Thoracic aorta (tissue), 2 donors: ENCODE measurements at regions not wholly inside any gene's neighbourhood (a gene's known extent, or its start where the extent isn't known, plus 50 kb on each side); places are given as distances from the start of the nearest gene placed in this dataset.
"Not testable (repeated sequence)": the region's sequence is repeated elsewhere in the genome, so short reads cannot be mapped to it uniquely, and the experiment has no call there.

ENCODE experiments used
- ATAC-seq: fragments of 150-250 bp; one replicate; pipeline ENCODE4 v1.8.0; 2017; ENCODE audit warnings: low read depth; ENCODE audit not compliant: insufficient number of reproducible peaks, low FRiP score
- DNase-seq: peaks from one replicate; pipeline ENCODE4 v3.0.0-alpha.2; 2020; ENCODE audit warnings: low spot score
- H3K27ac ChIP-seq, 2 donors: fragments of 200-600 bp; sonication (generic); 1 replicate in 1 of 2; 2 replicates in 1 of 2; pipeline ENCODE4 v1.5.1; 2016; ENCODE audit warnings: mild to moderate bottlenecking in 2 of 2, moderate library complexity in 2 of 2
- H3K27me3 ChIP-seq: fragments of 200-600 bp; sonication (generic); replicated peaks from 2 replicates; pipeline ENCODE4 v1.6.0; 2016; ENCODE audit warnings: mild to moderate bottlenecking; ENCODE audit not compliant: insufficient read depth
- H3K36me3 ChIP-seq: fragments of 200-600 bp; sonication (generic); one replicate; pipeline ENCODE4 v1.5.1; 2016
- H3K4me1 ChIP-seq, 2 donors: fragments of 200-600 bp; sonication (generic); 1 replicate in 1 of 2; 2 replicates in 1 of 2; pipeline versions ENCODE4 v1.5.1 to v1.6.0; 2016; ENCODE audit warnings: low read depth in 2 of 2, mild to moderate bottlenecking in 1 of 2; ENCODE audit not compliant: control insufficient read depth in 1 of 2
- H3K4me3 ChIP-seq: fragments of 200-600 bp; sonication (generic); 2 replicates; pipeline ENCODE4 v1.5.1; 2016; ENCODE audit warnings: mild to moderate bottlenecking
- H3K9me3 ChIP-seq: fragments of 200-600 bp; sonication (generic); 2 replicates; pipeline ENCODE4 v1.5.1; 2016
- TF ChIP-seq, protein P1 (sequence below): fragments of 200-600 bp; sonication (generic); IDR thresholded peaks from one replicate; pipeline ENCODE4 v1.5.1; 2019; ENCODE audit warnings: antibody characterized with exemption

DNA sequence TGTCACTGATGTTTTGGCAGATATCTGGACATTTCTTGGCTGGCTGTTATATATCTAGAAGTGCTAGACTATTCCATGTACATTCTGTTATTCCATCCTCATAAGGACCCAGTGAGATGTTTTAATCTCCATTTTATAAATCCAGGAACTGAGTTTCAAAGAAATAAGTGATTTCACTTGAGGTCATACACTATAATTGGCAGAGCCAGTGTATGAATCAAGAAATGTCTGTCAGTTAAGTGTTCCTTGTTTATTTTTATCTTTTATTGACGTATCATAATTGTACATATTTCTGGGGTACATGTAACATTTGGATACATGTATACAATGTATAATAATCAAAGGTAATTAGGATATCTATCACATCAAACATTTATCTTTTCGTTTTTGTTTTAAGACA, 338.3 kb upstream of the KLF4 start:
- Histone ChIP-seq H3K27me3 (no peaks in the 10 kb centered on the region), H3K4me3 (no peak overlapping the region), H3K36me3 (no peaks in the 10 kb centered on the region), H3K9me3 (no peaks in the 10 kb centered on the region), H3K27ac (no peak overlapping the region), H3K4me1 (no peaks in the 10 kb centered on the region)
- TF ChIP-seq, protein P1, sequence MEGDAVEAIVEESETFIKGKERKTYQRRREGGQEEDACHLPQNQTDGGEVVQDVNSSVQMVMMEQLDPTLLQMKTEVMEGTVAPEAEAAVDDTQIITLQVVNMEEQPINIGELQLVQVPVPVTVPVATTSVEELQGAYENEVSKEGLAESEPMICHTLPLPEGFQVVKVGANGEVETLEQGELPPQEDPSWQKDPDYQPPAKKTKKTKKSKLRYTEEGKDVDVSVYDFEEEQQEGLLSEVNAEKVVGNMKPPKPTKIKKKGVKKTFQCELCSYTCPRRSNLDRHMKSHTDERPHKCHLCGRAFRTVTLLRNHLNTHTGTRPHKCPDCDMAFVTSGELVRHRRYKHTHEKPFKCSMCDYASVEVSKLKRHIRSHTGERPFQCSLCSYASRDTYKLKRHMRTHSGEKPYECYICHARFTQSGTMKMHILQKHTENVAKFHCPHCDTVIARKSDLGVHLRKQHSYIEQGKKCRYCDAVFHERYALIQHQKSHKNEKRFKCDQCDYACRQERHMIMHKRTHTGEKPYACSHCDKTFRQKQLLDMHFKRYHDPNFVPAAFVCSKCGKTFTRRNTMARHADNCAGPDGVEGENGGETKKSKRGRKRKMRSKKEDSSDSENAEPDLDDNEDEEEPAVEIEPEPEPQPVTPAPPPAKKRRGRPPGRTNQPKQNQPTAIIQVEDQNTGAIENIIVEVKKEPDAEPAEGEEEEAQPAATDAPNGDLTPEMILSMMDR, result no peak
- DNase-seq, result no peak
- no peak for ATAC-seq

DNA sequence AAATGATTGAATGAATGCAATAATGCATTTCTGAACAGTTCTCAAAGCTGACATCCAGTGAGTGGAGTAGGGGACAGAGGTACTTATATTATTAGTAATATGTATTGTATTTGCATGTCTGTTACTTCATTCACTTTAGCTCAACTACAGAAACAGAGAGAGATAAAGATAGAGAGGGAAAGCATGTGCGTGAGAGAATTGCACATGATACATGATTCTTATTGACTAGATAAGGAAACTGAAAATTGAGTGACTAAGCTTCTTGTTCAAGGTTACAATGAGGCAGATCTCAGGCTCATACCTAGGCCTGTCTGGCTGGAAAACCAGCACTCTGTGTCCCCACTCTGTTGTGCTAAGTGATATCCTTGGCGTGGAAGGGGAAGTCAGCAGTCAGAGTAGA, 337.7 kb upstream of the KLF4 start:
- DNase-seq, result no peak

DNA sequence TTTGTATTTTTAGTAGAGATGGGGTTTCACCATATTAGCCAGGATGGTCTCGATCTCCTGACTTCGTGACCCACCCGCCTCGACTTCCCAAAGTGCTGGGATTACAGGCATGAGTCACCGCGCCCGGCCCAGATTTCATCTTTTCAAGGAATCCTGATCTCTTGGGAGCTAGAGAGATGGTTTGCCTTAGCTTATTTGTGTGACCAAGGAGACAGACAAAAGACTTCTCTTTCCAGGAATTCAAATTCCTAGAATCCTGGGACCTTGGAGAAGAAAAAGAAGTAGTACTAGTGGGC, 337.1 kb upstream of the KLF4 start:
- not testable (repeated sequence) for H3K9me3 ChIP-seq, H3K4me1 ChIP-seq, H3K27ac ChIP-seq, H3K4me3 ChIP-seq, DNase-seq, H3K36me3 ChIP-seq, H3K27me3 ChIP-seq, ATAC-seq

More for the DNA sequence above, 337.7 kb upstream of the KLF4 start:
- TF ChIP-seq, protein P1, result no peak
- no peaks in the 10 kb centered on the region for H3K4me1 ChIP-seq
- H3K36me3 ChIP-seq, result no peaks in the 10 kb centered on the region
- H3K4me3 ChIP-seq, result no peak overlapping the region
- no peaks in the 10 kb centered on the region for H3K27me3 ChIP-seq
- H3K27ac ChIP-seq, result no peak overlapping the region
- H3K9me3 ChIP-seq, result no peaks in the 10 kb centered on the region
- no peak for ATAC-seq

DNA sequence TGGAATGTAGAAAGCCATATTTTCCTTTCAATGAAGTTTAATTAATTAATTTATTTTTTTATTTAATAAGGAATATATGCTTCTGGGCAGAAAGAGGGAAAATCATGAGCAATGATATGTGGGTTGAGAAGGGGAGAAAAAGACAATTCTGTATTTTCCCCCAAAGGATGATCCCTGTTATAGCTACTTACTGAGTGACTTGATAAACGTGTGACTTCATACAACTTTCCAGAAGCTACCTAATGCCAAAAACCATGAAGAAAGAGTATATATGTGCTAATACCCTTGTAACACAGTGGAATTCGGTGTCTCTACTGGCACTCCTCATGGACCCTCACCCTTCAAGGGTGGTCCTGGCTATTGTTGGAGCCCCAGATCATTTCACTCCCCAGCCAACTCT, 335.0 kb upstream of the KLF4 start:
- TF ChIP-seq, protein P1, result no peak
- Histone ChIP-seq H3K27me3 (no peaks in the 10 kb centered on the region), H3K36me3 (no peaks in the 10 kb centered on the region), H3K4me1 (no peaks in the 10 kb centered on the region), H3K27ac (no peak overlapping the region), H3K4me3 (no peak overlapping the region), H3K9me3 (no peaks in the 10 kb centered on the region)
- ATAC-seq, result no peak
- no peak for DNase-seq

DNA sequence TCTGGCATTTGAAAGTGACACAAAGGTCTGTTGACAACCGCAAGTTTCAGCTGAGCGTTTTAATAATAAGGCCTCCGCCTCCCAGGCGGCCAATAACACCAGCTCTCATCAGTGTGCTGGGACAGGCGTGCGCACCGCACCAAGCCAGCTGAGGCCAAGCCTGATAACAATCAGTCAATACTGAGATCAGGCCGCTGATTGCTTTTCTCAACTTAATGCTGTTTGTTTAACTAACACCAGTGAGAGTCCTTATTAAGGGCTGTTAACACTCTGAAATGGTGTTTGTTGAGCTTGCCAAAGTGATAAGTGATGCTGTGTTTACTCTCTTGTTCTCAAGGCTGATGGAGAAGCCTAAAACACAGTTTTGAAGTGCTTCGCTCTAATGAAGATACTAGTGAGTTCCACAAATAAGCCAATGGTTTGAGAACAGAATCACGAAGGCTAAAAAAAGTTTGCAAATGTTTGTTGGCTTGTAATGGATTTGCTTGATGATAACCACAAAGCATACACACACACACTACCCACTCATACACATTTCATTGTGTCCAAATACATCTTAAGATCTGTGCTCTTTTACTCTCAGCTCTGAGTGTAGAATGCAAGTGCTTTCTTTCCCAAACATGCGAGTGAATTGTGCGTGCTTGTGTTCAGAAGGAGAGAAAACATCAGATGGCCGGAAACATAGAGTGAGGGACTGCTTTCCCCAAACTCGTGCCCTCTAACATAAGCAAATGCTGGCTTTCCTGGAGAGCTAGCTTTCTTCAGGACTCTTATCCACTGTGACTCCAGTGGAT, 330.4 kb upstream of the KLF4 start:
- ATAC-seq (no peak), DNase-seq (no peak)
- Histone ChIP-seq H3K27ac (no peak overlapping the region), H3K27me3 (no peaks in the 10 kb centered on the region), H3K4me1 (no peaks in the 10 kb centered on the region), H3K36me3 (no peaks in the 10 kb centered on the region), H3K9me3 (no peaks in the 10 kb centered on the region), H3K4me3 (no peak overlapping the region)
- TF ChIP-seq, protein P1, result no peak

DNA sequence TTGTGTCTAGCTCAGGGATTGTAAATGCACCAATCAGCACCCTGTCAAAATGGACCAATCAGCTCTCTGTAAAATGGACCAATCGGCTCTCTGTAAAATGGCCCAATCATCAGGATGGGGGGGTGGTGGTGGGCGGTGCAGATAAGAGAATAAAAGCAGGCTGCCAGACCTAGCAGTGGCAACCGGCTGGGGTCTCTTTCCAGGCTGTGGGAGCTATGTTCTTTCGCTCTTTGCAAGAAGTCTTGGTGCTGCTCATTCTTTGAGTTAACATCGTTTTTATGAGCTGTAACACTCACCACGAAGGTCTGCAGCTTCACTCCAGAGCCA, 328.9 kb upstream of the KLF4 start:
- not testable (repeated sequence) for ATAC-seq, H3K4me3 ChIP-seq, H3K9me3 ChIP-seq, DNase-seq, H3K27ac ChIP-seq, H3K27me3 ChIP-seq, H3K36me3 ChIP-seq, H3K4me1 ChIP-seq

DNA sequence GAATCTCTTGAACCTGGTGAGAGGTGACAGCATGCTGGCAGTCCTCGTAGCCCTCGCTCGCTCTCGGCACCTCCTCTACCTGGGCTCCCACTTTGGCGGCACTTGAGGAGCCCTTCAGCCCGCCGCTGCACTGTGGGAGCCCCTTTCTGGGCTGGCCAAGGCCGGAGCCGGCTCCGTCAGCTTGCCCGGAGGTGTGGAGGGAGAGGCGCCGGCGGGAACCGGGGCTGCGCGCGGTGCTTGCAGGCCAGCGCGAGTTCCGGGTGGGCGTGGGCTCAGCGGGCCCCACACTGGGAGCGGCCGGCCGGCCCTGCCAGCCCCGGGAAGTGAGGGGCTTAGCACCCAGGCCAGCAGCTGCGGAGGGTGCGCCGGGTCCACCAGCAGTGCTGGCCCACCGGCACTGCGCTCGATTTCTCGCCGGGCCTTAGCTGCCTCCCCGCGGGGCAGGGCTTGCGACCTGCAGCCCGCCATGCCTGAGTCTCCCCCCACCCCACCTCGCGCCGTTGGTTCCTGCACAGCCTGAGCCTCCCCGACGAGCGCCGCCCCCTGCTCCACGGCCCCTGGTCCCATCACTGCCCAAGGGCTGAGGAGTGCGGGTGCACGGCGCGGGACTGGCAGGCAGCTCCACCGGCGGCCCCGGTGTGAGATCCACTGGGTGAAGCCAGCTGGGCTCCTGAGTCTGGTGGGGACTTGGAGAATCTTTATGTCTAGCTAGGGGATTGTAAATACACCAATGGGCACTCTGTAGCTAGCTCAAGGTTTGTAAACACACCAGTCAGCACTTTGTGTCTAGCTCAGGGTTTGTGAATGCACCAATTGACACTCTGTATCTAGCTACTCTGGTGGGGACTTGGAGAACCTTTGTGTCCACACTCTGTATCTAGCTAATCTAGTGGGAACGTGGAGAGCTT, 328.3 kb upstream of the KLF4 start:
- H3K4me1 ChIP-seq, H3K36me3 ChIP-seq, ATAC-seq, H3K27me3 ChIP-seq, H3K4me3 ChIP-seq, DNase-seq, H3K27ac ChIP-seq, H3K9me3 ChIP-seq: not testable (repeated sequence)
